ENCODE measurements at regions not wholly inside any gene's neighbourhood (a gene's known extent, or its start where the extent isn't known, plus 50 kb on each side); places are given as distances from the start of the nearest gene placed in this dataset.

GRCh38 chr12:13277293-13277692, 80.8 kb downstream of the EMP1 start:
- peaks cover 11% of the 10 kb centered on the region for H3K4me1 Mint-ChIP-seq (ENCODE audit: low read depth)
- H3K4me3 Mint-ChIP-seq, result no peak overlapping the region
- H3K27ac Mint-ChIP-seq, result no peak overlapping the region
- no peaks in the 10 kb centered on the region for H3K9me3 Mint-ChIP-seq
- H3K27me3 Mint-ChIP-seq (ENCODE audit: insufficient read depth), result peaks cover 35% of the 10 kb centered on the region
- DNase-seq, result no peak
- TF ChIP-seq CTCF (IDR thresholded peaks at IDR 0.05), result no peak
- no peaks in the 10 kb centered on the region for H3K36me3 Mint-ChIP-seq (ENCODE audit: low read depth)

- peaks cover 51% of the 10 kb centered on the region for H3K27me3 Mint-ChIP-seq (ENCODE audit: insufficient read depth)
Observed at GRCh38 chr12:13275241-13276085, 78.9 kb downstream of the EMP1 start.

GRCh38 chr12:13273850-13274249, 77.3 kb downstream of the EMP1 start:
- no peaks in the 10 kb centered on the region for H3K36me3 Mint-ChIP-seq (ENCODE audit: low read depth)
- no peak for DNase-seq
- peaks cover 56% of the 10 kb centered on the region for H3K27me3 Mint-ChIP-seq (ENCODE audit: insufficient read depth)
- TF ChIP-seq CTCF (IDR thresholded peaks at IDR 0.05), result no peak
- H3K4me1 Mint-ChIP-seq (ENCODE audit: low read depth), result peaks cover 11% of the 10 kb centered on the region
- peak overlapping the region; percentile 8; the same call in 1 of the 2 replicates for H3K4me3 Mint-ChIP-seq
- H3K9me3 Mint-ChIP-seq, result no peaks in the 10 kb centered on the region
- no peak overlapping the region for H3K27ac Mint-ChIP-seq

More at GRCh38 chr12:13275241-13276085, 78.9 kb downstream of the EMP1 start:
- Mint-ChIP-seq H3K27ac (no peak overlapping the region), H3K4me1 (ENCODE audit: low read depth) (peaks cover 11% of the 10 kb centered on the region), H3K9me3 (no peaks in the 10 kb centered on the region), H3K4me3 (no peak overlapping the region), H3K36me3 (ENCODE audit: low read depth) (no peaks in the 10 kb centered on the region)
- TF ChIP-seq CTCF (IDR thresholded peaks at IDR 0.05), result no peak
- no peak for DNase-seq

GRCh38 chr12:13273097-13273496, 76.6 kb downstream of the EMP1 start:
- no peak overlapping the region for H3K27ac Mint-ChIP-seq
- no peaks in the 10 kb centered on the region for H3K36me3 Mint-ChIP-seq (ENCODE audit: low read depth)
- no peak for DNase-seq
- no peak overlapping the region for H3K4me3 Mint-ChIP-seq
- no peak for TF ChIP-seq CTCF (IDR thresholded peaks at IDR 0.05)
- H3K27me3 Mint-ChIP-seq (ENCODE audit: insufficient read depth), result peaks cover 59% of the 10 kb centered on the region
- no peaks in the 10 kb centered on the region for H3K9me3 Mint-ChIP-seq
- peaks cover 8% of the 10 kb centered on the region for H3K4me1 Mint-ChIP-seq (ENCODE audit: low read depth)

GRCh38 chr12:13270817-13271216, 74.3 kb downstream of the EMP1 start:
- Mint-ChIP-seq H3K36me3 (ENCODE audit: low read depth) (no peaks in the 10 kb centered on the region), H3K4me1 (ENCODE audit: low read depth) (peaks cover 6% of the 10 kb centered on the region; the same call in 1 of the 2 replicates), H3K4me3 (no peak overlapping the region), H3K27ac (no peak overlapping the region), H3K27me3 (ENCODE audit: insufficient read depth) (peaks cover 53% of the 10 kb centered on the region), H3K9me3 (no peaks in the 10 kb centered on the region)
- DNase-seq, result no peak
- TF ChIP-seq CTCF (IDR thresholded peaks at IDR 0.05), result no peak

Data from HFFc6 (cell line).